SK-N-SH (cell line): ENCODE measurements at regions not wholly inside any gene's neighbourhood (a gene's known extent, or its start where the extent isn't known, plus 50 kb on each side); places are given as distances from the start of the nearest gene placed in this dataset.

Source experiments
- CTCF ChIA-PET: fragments of 300-600, 350-600 bp; formaldehyde crosslinking; extraction: SDS; loops from one replicate; lab custom pipeline; 2021; lab: Yijun Ruan, JAX
- POLR2A ChIA-PET: fragments of 350-600 bp; sonication (Branson Sonifier 250); formaldehyde crosslinking; extraction: SDS; loops from one replicate; lab custom pipeline; 2020; ENCODE audit warnings: antibody characterized with exemption, inconsistent platforms; lab: Yijun Ruan, JAX
- DNase-seq: peaks from one replicate; pipeline ENCODE4 v3.0.0; 2012
- H2AFZ ChIP-seq: fragments of 200-600 bp; sonication (generic); 2 replicates; pipeline ENCODE4 v1.8.1; 2016; ENCODE audit warnings: antibody characterized with exemption, mild to moderate bottlenecking, low read depth
- H3F3A ChIP-seq: fragments of 200-600 bp; sonication (generic); replicated peaks from 2 replicates; pipeline ENCODE3; 2016; ENCODE audit warnings: antibody characterized with exemption, mild to moderate bottlenecking; ENCODE audit not compliant: insufficient read depth
- H3K27ac ChIP-seq, 2 experiments: fragments of 200-500 bp in 1 of 2; fragments of 200-600 bp in 1 of 2; sonication (Bioruptor generic) in 1 of 2; sonication (generic), shearing (Covaris generic) in 1 of 2; 2 replicates each; pipeline versions ENCODE4 v1.5.1 to v1.6.1; 2014 to 2016; ENCODE audit warnings: low read depth in 2 of 2, inconsistent platforms in 1 of 2, low read length in 1 of 2, mild to moderate bottlenecking in 1 of 2, mixed read lengths in 1 of 2
- H3K27me3 ChIP-seq: fragments of 200-600 bp; sonication (generic), shearing (Covaris generic); 2 replicates; pipeline ENCODE4 v1.6.1; 2016; ENCODE audit warnings: mixed run types; ENCODE audit not compliant: insufficient read depth
- H3K36me3 ChIP-seq, 2 experiments: fragments of 200-500 bp in 1 of 2; fragments of 200-600 bp in 1 of 2; sonication (Bioruptor generic) in 1 of 2; sonication (generic) in 1 of 2; replicated peaks in 1 of 2; 2 replicates each; pipeline versions ENCODE3 to v1.5.1; 2014 to 2016; ENCODE audit warnings: low read length in 1 of 2, mild to moderate bottlenecking in 1 of 2; ENCODE audit not compliant: insufficient read depth in 2 of 2, control insufficient read depth in 1 of 2
- H3K4me1 ChIP-seq, 2 experiments: fragments of 200-500 bp in 1 of 2; fragments of 200-600 bp in 1 of 2; sonication (Bioruptor generic) in 1 of 2; sonication (generic), shearing (Covaris generic) in 1 of 2; 2 replicates each; pipeline versions ENCODE4 v1.5.1 to v1.6.1; 2014 to 2016; ENCODE audit warnings: low read depth in 1 of 2, low read length in 1 of 2, mixed run types in 1 of 2; ENCODE audit not compliant: insufficient read depth in 2 of 2, control insufficient read depth in 1 of 2
- H3K4me2 ChIP-seq: fragments of 200-600 bp; sonication (generic), shearing (Covaris generic); 2 replicates; pipeline ENCODE4 v1.6.1; 2017; ENCODE audit warnings: mixed run types
- H3K4me3 ChIP-seq, 2 experiments: fragments of 200-500 bp in 1 of 2; fragments of 200-600 bp in 1 of 2; sonication (Bioruptor generic) in 1 of 2; sonication (generic), shearing (Covaris generic) in 1 of 2; 2 replicates each; pipeline versions ENCODE4 v1.5.1 to v1.8.1; 2014 to 2016; ENCODE audit warnings: low read depth in 2 of 2, inconsistent platforms in 1 of 2, low read length in 1 of 2, mild to moderate bottlenecking in 1 of 2, mixed read lengths in 1 of 2, moderate library complexity in 1 of 2
- H3K79me2 ChIP-seq: fragments of 200-600 bp; sonication (generic); 2 replicates; pipeline ENCODE4 v1.8.1; 2017; ENCODE audit warnings: mild to moderate bottlenecking; ENCODE audit not compliant: insufficient read depth
- H3K9ac ChIP-seq: fragments of 200-600 bp; sonication (generic); 2 replicates; pipeline ENCODE4 v1.6.1; 2017; ENCODE audit warnings: mixed run types
- H3K9me2 ChIP-seq: fragments of 200-600 bp; sonication (generic); 2 replicates; pipeline ENCODE4 v1.6.1; 2017; ENCODE audit warnings: mixed run types
- H3K9me3 ChIP-seq: fragments of 200-600 bp; sonication (generic); 2 replicates; pipeline ENCODE4 v1.6.1; 2017; ENCODE audit warnings: mixed run types, mild to moderate bottlenecking, moderate library complexity
- H4K20me1 ChIP-seq: fragments of 200-600 bp; sonication (generic); 2 replicates; pipeline ENCODE4 v1.6.1; 2017; ENCODE audit warnings: mild to moderate bottlenecking, mixed run types; ENCODE audit not compliant: insufficient read depth
- ELF1 ChIP-seq: IDR thresholded peaks from 2 replicates; pipeline ENCODE4 v1.4.0; 2012
- EP300 ChIP-seq, 2 experiments: IDR thresholded peaks; 2 replicates each; pipeline versions ENCODE4 v1.4.0 to v1.6.1; 2012; ENCODE audit warnings: borderline replicate concordance in 1 of 2, low read depth in 1 of 2, low read length in 1 of 2
- EZH2phosphoT487 ChIP-seq: fragments of 200-600 bp; sonication (generic); IDR thresholded peaks from 2 replicates; pipeline ENCODE4 v1.6.1; 2017; ENCODE audit warnings: low read depth, mixed run types, mild to moderate bottlenecking, antibody characterized with exemption, moderate library complexity, borderline replicate concordance
- FOXJ3 ChIP-seq: sonication (generic); formaldehyde crosslinking; IDR thresholded peaks from 2 replicates; pipeline ENCODE4 v1.5.1; 2020; ENCODE audit warnings: mild to moderate bottlenecking, missing genetic modification reagents
- FOXM1 ChIP-seq: IDR thresholded peaks from 2 replicates; pipeline ENCODE4 v1.4.0; 2012; ENCODE audit warnings: low read depth, mild to moderate bottlenecking
- GABPA ChIP-seq: IDR thresholded peaks from 2 replicates; pipeline ENCODE4 v1.4.0; 2012; ENCODE audit warnings: low read depth, mild to moderate bottlenecking
- GATA2 ChIP-seq: sonication (generic); formaldehyde crosslinking; IDR thresholded peaks from 2 replicates; pipeline ENCODE4 v1.5.0; 2020; ENCODE audit warnings: mild to moderate bottlenecking, missing genetic modification reagents
- MXI1 ChIP-seq: IDR thresholded peaks from 2 replicates; pipeline ENCODE4 v1.6.1; 2012; ENCODE audit warnings: mild to moderate bottlenecking, low read depth, low read length, improper control_type of control experiment
- PBX3 ChIP-seq: IDR thresholded peaks from 2 replicates; pipeline ENCODE4; 2012
- POLR2AphosphoS5 ChIP-seq: IDR thresholded peaks from 2 replicates; pipeline ENCODE4 v1.6.1; 2012; ENCODE audit warnings: low read depth, low read length
- RCOR1 ChIP-seq: fragments of 150-350 bp; IDR thresholded peaks from 2 replicates; pipeline ENCODE4 v1.6.1; 2017; ENCODE audit warnings: antibody characterized with exemption, low read length
- RFX5 ChIP-seq: IDR thresholded peaks from 2 replicates; pipeline ENCODE4 v1.6.1; 2012; ENCODE audit warnings: mild to moderate bottlenecking, improper control_type of control experiment, low read length
- RXRA ChIP-seq: IDR thresholded peaks from 2 replicates; pipeline ENCODE4 v1.4.0; 2012; ENCODE audit warnings: low read depth, mild to moderate bottlenecking, borderline replicate concordance
- TCF12 ChIP-seq: IDR thresholded peaks from 2 replicates; pipeline ENCODE4 v1.4.0; 2012
- USF1 ChIP-seq: IDR thresholded peaks from 2 replicates; pipeline ENCODE4 v1.4.0; 2012; ENCODE audit warnings: low read depth, borderline replicate concordance
- YY1 ChIP-seq: IDR thresholded peaks from 2 replicates; pipeline ENCODE4 v1.4.0; 2012; ENCODE audit warnings: low read depth, mild to moderate bottlenecking
- WGBS: methylation state at CpG from one replicate; pipeline ENCODE4 v1.1.6; 2017; ENCODE audit warnings: low lambda C conversion rate; 5-methylcytosine and 5-hydroxymethylcytosine counted together
- TF ChIP-seq, protein P1 (sequence below): IDR thresholded peaks from 2 replicates; pipeline ENCODE4 v1.4.0; 2012; ENCODE audit warnings: low read depth, borderline replicate concordance
- TF ChIP-seq, protein P2 (sequence below): fragments of 150-350 bp; IDR thresholded peaks from 2 replicates; pipeline ENCODE4 v1.6.1; 2017; ENCODE audit warnings: antibody characterized with exemption, low read length, low read depth, borderline replicate concordance
- TF ChIP-seq, protein P3 (sequence below): fragments of 150-350 bp; IDR thresholded peaks from 2 replicates; pipeline ENCODE4 v1.6.1; 2016; ENCODE audit warnings: mild to moderate bottlenecking, low read depth, low read length
- TF ChIP-seq, protein P4 (sequence below): IDR thresholded peaks from 2 replicates; pipeline ENCODE4 v1.4.0; 2012; ENCODE audit warnings: low read depth

- TF ChIP-seq, protein P1, sequence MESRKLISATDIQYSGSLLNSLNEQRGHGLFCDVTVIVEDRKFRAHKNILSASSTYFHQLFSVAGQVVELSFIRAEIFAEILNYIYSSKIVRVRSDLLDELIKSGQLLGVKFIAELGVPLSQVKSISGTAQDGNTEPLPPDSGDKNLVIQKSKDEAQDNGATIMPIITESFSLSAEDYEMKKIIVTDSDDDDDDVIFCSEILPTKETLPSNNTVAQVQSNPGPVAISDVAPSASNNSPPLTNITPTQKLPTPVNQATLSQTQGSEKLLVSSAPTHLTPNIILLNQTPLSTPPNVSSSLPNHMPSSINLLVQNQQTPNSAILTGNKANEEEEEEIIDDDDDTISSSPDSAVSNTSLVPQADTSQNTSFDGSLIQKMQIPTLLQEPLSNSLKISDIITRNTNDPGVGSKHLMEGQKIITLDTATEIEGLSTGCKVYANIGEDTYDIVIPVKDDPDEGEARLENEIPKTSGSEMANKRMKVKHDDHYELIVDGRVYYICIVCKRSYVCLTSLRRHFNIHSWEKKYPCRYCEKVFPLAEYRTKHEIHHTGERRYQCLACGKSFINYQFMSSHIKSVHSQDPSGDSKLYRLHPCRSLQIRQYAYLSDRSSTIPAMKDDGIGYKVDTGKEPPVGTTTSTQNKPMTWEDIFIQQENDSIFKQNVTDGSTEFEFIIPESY: no peak
- TF ChIP-seq FOXJ3: no peak
- no peak for TF ChIP-seq GABPA
- TF ChIP-seq RXRA: no peak
- no peak for TF ChIP-seq ELF1
- TF ChIP-seq MXI1: no peak
- TF ChIP-seq, protein P2, sequence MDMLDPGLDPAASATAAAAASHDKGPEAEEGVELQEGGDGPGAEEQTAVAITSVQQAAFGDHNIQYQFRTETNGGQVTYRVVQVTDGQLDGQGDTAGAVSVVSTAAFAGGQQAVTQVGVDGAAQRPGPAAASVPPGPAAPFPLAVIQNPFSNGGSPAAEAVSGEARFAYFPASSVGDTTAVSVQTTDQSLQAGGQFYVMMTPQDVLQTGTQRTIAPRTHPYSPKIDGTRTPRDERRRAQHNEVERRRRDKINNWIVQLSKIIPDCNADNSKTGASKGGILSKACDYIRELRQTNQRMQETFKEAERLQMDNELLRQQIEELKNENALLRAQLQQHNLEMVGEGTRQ: no peak
Observed at GRCh38 chr17:77798481-77798880, 160.0 kb upstream of the TNRC6C start (continued).

GRCh38 chr17:77800816-77801215 is 157.7 kb upstream of the TNRC6C start:
- 83% methylated on average over 15 of the region's 15 CpGs for WGBS
- POLR2A ChIA-PET: no interaction called here
- H3K36me3 ChIP-seq: no peaks in the 10 kb centered on the region
- no peak overlapping the region; a peak in 1 of 4 replicates for H3K27ac ChIP-seq
- no peak overlapping the region for H3K9ac ChIP-seq
- H3K79me2 ChIP-seq: no peaks in the 10 kb centered on the region
- H2AFZ ChIP-seq: no peak overlapping the region
- H3K9me3 ChIP-seq: no peaks in the 10 kb centered on the region
- H4K20me1 ChIP-seq: no peaks in the 10 kb centered on the region
- DNase-seq: no peak
- H3K4me2 ChIP-seq: no peak overlapping the region
- CTCF ChIA-PET: interaction anchor here (0.7 to 1.0 kb wide), 3 partner anchors 16 to 333 kb away, joined by 3 to 4 read pairs (median 3); no protein-coding TSS in a partner anchor
- no peak overlapping the region for H3K4me3 ChIP-seq
- H3K27me3 ChIP-seq: no peaks in the 10 kb centered on the region; the same call in 1 of the 2 replicates
- H3K9me2 ChIP-seq: no peaks in the 10 kb centered on the region
- peaks cover 0 to 35% of the 10 kb centered on the region in 2 experiments; a peak in 2 of 4 replicates for H3K4me1 ChIP-seq
- TF ChIP-seq POLR2AphosphoS5 (no peak), PBX3 (no peak), EP300 (IDR thresholded peaks at IDR 0.05; ENCODE audit: borderline replicate concordance in 1 of 2, low read depth in 1 of 2, low read length in 1 of 2) (no peak), RCOR1 (no peak), MXI1 (no peak), EZH2phosphoT487 (no peak), RFX5 (no peak), GABPA (no peak), USF1 (no peak), YY1 (no peak), TCF12 (no peak), FOXM1 (no peak), GATA2 (CRISPR knock-in tag) (no peak)
- TF ChIP-seq, protein P1: no peak
- TF ChIP-seq, protein P3, sequence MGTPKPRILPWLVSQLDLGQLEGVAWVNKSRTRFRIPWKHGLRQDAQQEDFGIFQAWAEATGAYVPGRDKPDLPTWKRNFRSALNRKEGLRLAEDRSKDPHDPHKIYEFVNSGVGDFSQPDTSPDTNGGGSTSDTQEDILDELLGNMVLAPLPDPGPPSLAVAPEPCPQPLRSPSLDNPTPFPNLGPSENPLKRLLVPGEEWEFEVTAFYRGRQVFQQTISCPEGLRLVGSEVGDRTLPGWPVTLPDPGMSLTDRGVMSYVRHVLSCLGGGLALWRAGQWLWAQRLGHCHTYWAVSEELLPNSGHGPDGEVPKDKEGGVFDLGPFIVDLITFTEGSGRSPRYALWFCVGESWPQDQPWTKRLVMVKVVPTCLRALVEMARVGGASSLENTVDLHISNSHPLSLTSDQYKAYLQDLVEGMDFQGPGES: no peak
- TF ChIP-seq, protein P4, sequence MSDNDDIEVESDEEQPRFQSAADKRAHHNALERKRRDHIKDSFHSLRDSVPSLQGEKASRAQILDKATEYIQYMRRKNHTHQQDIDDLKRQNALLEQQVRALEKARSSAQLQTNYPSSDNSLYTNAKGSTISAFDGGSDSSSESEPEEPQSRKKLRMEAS: no peak
- no peaks in the 10 kb centered on the region for H3F3A ChIP-seq
